Naive thymus-derived CD8-positive, alpha-beta T cell (primary cell): ENCODE measurements at regions not wholly inside any gene's neighbourhood (a gene's known extent, or its start where the extent isn't known, plus 50 kb on each side); places are given as distances from the start of the nearest gene placed in this dataset.
"Not testable (repeated sequence)": the region's sequence is repeated elsewhere in the genome, so short reads cannot be mapped to it uniquely, and the experiment has no call there.

Source experiments
- ATAC-seq, 2 donors: fragments of 150-1000 bp; cut with Tn5 transposase in 1 of 2; sonication (Bioruptor Pico), chemical (Tn5 transposase) in 1 of 2; 1 replicate in 1 of 2; 2 replicates in 1 of 2; pipeline ENCODE4 v1.10.0; 2021; ENCODE audit warnings: mild to moderate bottlenecking in 2 of 2, moderate library complexity in 2 of 2
- POLR2A ChIA-PET: fragments of 350-600 bp; sonication (Branson Sonifier 250); formaldehyde crosslinking; loops from one replicate; lab custom pipeline; 2021; ENCODE audit warnings: antibody characterized with exemption; lab: Charles Lee
- DNase-seq, 10 donors: peaks; one replicate each; pipeline versions ENCODE4 v3.0.0 to v3.0.0-alpha.2; 2020 to 2022
- H3K27ac Mint-ChIP-seq, 10 donors: one replicate each; pipeline ENCODE4 v1.8.0; 2020 to 2022; ENCODE audit warnings: mild to moderate bottlenecking in 10 of 10, mixed read lengths in 10 of 10, moderate library complexity in 4 of 10, inconsistent platforms in 1 of 10
- H3K27me3 Mint-ChIP-seq, 5 donors: one replicate each; pipeline ENCODE4 v1.8.0; 2021 to 2022; ENCODE audit warnings: mixed read lengths in 5 of 5
- H3K36me3 Mint-ChIP-seq, 3 donors: one replicate each; pipeline ENCODE4 v1.8.0; 2020 to 2022; ENCODE audit warnings: mixed read lengths in 3 of 3, mild to moderate bottlenecking in 2 of 3, inconsistent platforms in 1 of 3
- H3K4me1 Mint-ChIP-seq, 4 donors: one replicate each; pipeline ENCODE4 v1.8.0; 2021 to 2022; ENCODE audit warnings: mixed read lengths in 4 of 4
- H3K4me3 Mint-ChIP-seq, 10 donors: one replicate each; pipeline ENCODE4 v1.8.0; 2020 to 2022; ENCODE audit warnings: mild to moderate bottlenecking in 10 of 10, mixed read lengths in 10 of 10, moderate library complexity in 6 of 10, inconsistent platforms in 1 of 10
- H3K9me3 Mint-ChIP-seq, 9 donors: one replicate each; pipeline ENCODE4 v1.8.0; 2020 to 2022; ENCODE audit warnings: mixed read lengths in 9 of 9, mild to moderate bottlenecking in 3 of 9, inconsistent platforms in 1 of 9, moderate library complexity in 1 of 9

DNA sequence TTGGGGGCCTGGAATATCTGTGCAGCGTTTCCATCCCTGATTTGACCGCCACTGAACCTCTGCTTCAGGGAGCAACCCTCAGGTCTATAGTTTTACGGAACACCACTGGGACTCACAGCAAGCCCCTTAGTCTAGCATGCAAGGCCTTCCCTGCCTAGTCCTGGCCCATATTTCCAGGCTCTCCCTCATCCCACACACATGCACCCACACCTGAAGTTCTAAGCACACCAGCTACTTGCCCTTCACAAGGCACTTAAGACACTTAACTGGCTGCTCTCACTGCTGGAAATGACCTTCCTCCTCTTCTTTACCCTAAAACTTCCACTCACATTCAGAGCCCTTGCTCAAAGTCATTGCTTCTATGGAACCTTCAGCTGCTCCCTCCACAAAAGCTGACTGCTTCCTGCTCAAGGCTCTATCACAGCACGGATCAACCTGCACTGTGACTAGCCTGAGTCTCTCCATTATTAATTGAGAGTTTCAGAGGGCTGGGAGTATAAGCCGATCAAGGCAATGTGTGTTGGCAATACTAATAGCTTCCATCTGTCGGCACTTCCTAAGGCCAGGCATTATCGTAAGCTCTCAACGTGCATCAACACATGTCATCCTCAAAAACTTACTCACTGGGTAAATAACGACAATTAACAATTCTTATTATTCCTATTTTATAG is 84.3 kb downstream of the RRAGC start:
- Mint-ChIP-seq H3K9me3 (peaks cover 0 to 1% (median 0%) of the 10 kb centered on the region in 9 donors), H3K27ac (no peak overlapping the region), H3K36me3 (no peaks in the 10 kb centered on the region), H3K27me3 (peaks cover 10 to 29% (median 20%) of the 10 kb centered on the region in 5 donors), H3K4me1 (peaks cover 0 to 3% (median 0%) of the 10 kb centered on the region in 4 donors), H3K4me3 (no peak overlapping the region)
- ATAC-seq: no peak
- no peak for DNase-seq
- POLR2A ChIA-PET: no interaction called here

DNA sequence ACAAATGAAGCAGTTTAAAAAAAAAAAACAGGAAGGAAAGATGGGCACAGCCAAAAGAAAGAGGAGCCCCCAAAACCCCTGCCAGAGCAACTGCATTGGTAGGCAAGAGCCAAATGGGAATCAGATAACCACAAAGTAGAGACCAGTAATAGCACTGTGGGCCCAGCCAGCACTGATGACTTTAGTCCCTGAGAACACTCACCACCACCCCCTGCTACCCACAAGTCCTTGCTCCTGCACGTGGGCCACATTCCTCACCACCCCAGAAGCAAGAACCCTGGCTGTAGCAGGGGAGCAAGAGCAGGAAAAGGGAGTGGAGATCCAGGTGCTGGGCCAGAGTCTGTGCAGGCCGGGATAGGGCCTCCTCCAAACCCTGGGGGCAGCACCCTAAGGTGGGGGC is 86.1 kb downstream of the RRAGC start:
- no peak for DNase-seq
- Mint-ChIP-seq H3K36me3 (no peaks in the 10 kb centered on the region), H3K4me3 (no peak overlapping the region), H3K4me1 (peaks cover 0 to 3% (median 0%) of the 10 kb centered on the region in 4 donors), H3K27me3 (peaks cover 10 to 25% (median 20%) of the 10 kb centered on the region in 5 donors), H3K27ac (no peak overlapping the region), H3K9me3 (peaks cover 0 to 1% (median 0%) of the 10 kb centered on the region in 9 donors)
- no peak for ATAC-seq
- POLR2A ChIA-PET: no interaction called here

DNA sequence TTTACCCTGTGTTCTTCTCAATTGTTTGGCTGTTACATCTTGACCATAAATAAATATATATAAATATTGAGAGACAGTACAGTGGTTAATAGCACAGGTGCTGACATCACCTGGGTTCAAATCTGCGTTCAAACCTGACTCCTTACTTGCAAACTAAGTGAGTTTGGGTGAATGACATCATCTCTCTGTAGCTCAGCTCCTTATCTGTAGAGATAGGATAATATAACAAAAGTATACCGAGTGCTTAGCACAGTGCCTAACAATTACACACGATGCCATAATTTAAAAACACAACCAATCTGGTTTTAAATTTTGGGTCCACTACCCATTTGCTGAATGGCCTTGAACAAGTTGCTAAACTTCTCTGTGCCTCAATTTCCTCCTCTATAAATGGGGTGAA is 86.6 kb downstream of the RRAGC start:
- POLR2A ChIA-PET: no interaction called here
- no peaks in the 10 kb centered on the region for H3K36me3 Mint-ChIP-seq
- no peak overlapping the region for H3K4me3 Mint-ChIP-seq
- H3K9me3 Mint-ChIP-seq: peaks cover 0 to 1% (median 0%) of the 10 kb centered on the region in 9 donors
- H3K4me1 Mint-ChIP-seq: peaks cover 0 to 3% (median 0%) of the 10 kb centered on the region in 4 donors
- DNase-seq (no peak), ATAC-seq (no peak)
- no peak overlapping the region for H3K27ac Mint-ChIP-seq
- H3K27me3 Mint-ChIP-seq: peaks cover 11 to 27% (median 24%) of the 10 kb centered on the region in 5 donors

DNA sequence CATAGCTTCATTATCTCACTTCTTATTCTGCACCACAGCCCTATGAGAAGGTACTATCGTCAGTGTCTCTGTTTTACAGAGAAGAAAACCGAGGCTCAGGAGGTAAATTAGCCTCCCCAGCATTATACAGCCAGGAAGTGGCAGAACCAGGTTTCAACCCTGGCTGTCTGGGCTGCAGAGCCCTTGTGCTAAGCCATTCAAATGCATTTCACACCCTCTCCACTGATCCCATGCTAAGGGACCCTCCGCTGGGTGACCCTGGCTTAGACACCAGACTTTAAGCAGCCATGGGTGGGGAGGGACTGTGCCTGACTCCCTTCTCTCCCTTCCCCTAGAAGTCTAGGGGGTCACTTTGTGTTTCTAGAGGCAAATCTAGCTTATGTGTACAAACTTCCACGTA is 87.5 kb downstream of the RRAGC start:
- no peak overlapping the region for H3K4me3 Mint-ChIP-seq

DNA sequence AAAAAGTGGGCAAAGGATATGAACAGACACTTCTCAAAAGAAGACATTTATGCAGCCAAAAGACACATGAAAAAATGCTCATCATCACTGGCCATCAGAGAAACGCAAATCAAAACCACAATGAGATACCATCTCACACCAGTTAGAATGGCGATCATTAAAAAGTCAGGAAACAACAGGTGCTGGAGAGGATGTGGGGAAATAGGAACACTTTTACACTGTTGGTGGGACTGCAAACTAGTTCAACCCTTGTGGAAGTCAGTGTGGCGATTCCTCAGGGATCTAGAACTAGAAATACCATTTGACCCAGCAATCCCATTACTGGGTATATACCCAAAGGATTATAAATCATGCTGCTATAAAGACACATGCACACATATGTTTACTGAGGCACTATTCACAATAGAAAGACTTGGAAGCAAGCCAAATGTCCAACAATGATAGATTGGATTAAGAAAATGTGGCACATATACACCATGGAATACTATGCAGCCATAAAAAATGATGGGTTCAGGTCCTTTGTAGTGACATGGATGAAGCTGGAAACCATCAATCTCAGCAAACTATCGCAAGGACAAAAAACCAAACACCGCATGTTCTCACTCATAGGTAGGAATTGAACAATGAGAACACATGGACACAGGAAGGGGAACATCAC is 88.9 kb downstream of the RRAGC start:
- H3K27ac Mint-ChIP-seq, H3K36me3 Mint-ChIP-seq, ATAC-seq, DNase-seq, H3K9me3 Mint-ChIP-seq, POLR2A ChIA-PET, H3K4me3 Mint-ChIP-seq, H3K4me1 Mint-ChIP-seq: not testable (repeated sequence)
- peaks cover 17 to 32% (median 28%) of the 10 kb centered on the region in 5 donors for H3K27me3 Mint-ChIP-seq

More for the DNA sequence above, 87.5 kb downstream of the RRAGC start:
- Mint-ChIP-seq H3K27ac (no peak overlapping the region), H3K4me1 (peaks cover 0 to 3% (median 0%) of the 10 kb centered on the region in 4 donors), H3K36me3 (no peaks in the 10 kb centered on the region), H3K27me3 (peaks cover 12 to 33% (median 26%) of the 10 kb centered on the region in 5 donors), H3K9me3 (peaks cover 0 to 1% (median 0%) of the 10 kb centered on the region in 9 donors)
- no peak for DNase-seq
- POLR2A ChIA-PET: no interaction called here
- no peak for ATAC-seq

DNA sequence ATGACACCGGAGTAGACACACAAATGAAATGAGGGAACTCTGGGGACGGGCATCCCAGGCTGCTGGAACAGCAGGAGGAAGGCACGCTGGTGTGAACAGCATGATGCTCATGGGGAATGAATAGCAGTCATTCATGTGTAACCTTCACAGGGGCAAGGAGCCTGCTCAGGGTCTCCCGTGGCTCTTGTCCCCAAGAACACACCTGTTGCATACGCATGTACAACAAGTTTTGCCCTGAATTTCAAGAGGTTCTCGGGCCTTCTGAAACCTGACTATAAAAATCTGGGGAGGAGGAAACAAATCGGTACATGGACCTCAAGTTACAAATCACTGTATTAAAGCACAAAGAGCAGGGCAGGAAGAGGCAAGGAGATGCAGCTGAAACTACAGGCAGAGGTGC is 93.4 kb downstream of the RRAGC start:
- Mint-ChIP-seq H3K27me3 (peaks cover 16 to 48% (median 33%) of the 10 kb centered on the region in 5 donors), H3K4me1 (no peaks in the 10 kb centered on the region), H3K36me3 (no peaks in the 10 kb centered on the region), H3K4me3 (no peak overlapping the region), H3K27ac (no peak overlapping the region), H3K9me3 (peaks cover 0 to 1% (median 0%) of the 10 kb centered on the region in 9 donors)
- DNase-seq: no peak
- POLR2A ChIA-PET: no interaction called here
- no peak for ATAC-seq

DNA sequence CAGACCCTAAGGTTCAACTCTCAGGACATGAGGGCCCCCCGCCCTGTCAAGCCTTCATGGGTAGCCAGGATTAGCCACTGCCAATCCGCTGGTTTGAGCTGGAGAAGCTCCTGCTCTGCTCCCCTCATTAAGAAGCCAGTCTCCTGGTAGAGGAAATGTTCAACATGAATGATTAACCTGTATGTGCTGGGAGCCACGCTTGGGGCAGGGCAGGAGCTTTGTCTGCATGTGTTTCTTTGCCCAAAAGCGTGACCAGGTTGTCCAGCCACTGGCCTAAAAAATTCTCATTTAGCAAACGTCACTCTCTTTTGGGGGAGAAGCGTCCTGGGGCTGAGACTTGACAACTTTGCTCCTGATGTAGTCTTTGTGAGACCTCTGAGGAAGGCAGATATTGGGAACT is 96.5 kb downstream of the RRAGC start:
- no peak for DNase-seq
- POLR2A ChIA-PET: no interaction called here
- no peaks in the 10 kb centered on the region for H3K4me1 Mint-ChIP-seq
- ATAC-seq: no peak
- H3K9me3 Mint-ChIP-seq: no peaks in the 10 kb centered on the region
- no peak overlapping the region for H3K4me3 Mint-ChIP-seq
- H3K27ac Mint-ChIP-seq: no peak overlapping the region
- H3K36me3 Mint-ChIP-seq: no peaks in the 10 kb centered on the region
- H3K27me3 Mint-ChIP-seq: peaks cover 20 to 41% (median 31%) of the 10 kb centered on the region in 5 donors

DNA sequence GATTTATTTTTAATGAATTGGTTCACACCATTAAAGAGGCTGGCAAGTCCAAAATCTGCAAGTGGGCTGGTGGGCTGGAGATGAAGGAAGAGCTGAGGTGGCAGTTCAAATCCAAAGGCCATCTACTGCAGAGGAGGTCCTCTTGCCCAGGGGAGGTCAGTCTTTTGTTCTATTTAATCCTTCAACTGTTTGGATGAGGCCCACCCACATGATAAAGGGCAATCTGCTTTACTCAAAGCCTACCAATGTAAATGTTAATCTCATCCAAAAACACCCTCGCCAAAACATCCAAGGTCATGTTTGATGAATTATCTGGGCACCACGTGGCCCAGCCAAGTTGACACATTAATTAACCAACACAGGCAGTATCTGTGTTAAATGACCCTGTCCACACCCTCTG is 99.0 kb downstream of the RRAGC start:
- H3K9me3 Mint-ChIP-seq: no peaks in the 10 kb centered on the region
- POLR2A ChIA-PET: no interaction called here
- no peaks in the 10 kb centered on the region for H3K36me3 Mint-ChIP-seq
- DNase-seq (no peak), ATAC-seq (no peak)
- H3K4me3 Mint-ChIP-seq: no peak overlapping the region
- no peaks in the 10 kb centered on the region for H3K4me1 Mint-ChIP-seq
- H3K27ac Mint-ChIP-seq: no peak overlapping the region
- H3K27me3 Mint-ChIP-seq: peaks cover 11 to 44% (median 20%) of the 10 kb centered on the region in 5 donors

DNA sequence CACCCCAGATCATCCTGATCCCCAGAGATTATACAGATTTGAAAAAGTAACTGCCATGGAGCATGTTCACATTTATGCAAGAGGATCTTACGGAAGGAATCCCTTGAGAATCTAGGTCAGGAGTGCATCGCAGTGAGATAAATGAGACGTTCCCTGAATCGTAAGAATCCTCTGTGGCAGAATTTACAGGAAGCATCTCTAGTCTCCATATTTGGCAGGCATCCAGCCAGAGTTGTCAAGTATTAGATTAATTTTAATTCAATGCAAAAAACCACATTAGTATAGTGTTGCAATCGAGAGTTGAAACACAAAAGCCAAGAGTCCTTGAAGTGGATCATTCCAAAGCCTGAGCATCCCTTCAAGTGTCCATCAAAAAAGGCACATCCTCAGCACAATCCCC is 100.8 kb downstream of the RRAGC start:
- Mint-ChIP-seq H3K27me3 (peaks cover 4 to 45% (median 17%) of the 10 kb centered on the region in 5 donors), H3K4me3 (no peak overlapping the region)
- POLR2A ChIA-PET: no interaction called here

DNA sequence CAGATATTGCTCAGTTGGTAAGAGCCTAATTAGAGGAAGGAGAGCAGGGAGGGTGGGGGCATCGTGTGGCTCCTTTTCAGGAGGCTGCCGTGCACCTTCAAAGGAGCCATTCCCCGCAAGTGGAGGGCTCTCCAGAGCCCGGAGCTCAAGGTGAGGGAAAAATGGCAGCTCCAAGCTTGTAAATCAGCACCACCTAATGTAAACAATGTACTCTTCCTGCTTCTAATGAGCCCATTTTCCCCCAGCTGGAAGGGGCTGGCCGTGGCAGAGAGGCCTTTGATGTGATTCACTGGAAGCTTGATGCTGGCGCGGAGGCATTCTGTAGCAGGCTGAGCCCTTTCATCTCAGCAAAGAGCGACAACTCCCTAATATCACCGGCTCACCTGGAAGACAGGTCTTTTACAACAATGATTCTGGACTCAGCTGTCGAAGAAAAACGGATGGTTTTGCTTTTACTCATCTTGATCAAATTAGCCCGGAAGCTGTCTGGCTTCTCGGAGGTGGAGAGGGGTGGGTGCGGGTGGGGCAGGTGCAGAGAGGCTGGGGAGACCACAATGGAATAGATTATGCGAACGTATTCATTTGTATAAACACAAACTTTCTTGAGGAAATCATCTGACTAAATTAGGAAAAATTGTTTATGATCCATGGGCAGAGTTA is 112.5 kb downstream of the RRAGC start:
- ATAC-seq: no peak
- peaks cover 3 to 31% (median 10%) of the 10 kb centered on the region in 5 donors for H3K27me3 Mint-ChIP-seq
- peak overlapping the region in 1 of 10 donors; percentile 72 for H3K27ac Mint-ChIP-seq
- peaks cover 0 to 2% (median 0%) of the 10 kb centered on the region in 3 donors for H3K36me3 Mint-ChIP-seq
- peaks cover 0 to 5% (median 0%) of the 10 kb centered on the region in 9 donors for H3K9me3 Mint-ChIP-seq
- H3K4me3 Mint-ChIP-seq: peak overlapping the region in 6 of 10 donors; percentile 9 to 59 (median 36)
- H3K4me1 Mint-ChIP-seq: peaks cover 0 to 6% (median 2%) of the 10 kb centered on the region in 4 donors
- POLR2A ChIA-PET: no interaction called here
- DNase-seq: no peak

More for the DNA sequence above, 100.8 kb downstream of the RRAGC start:
- H3K4me1 Mint-ChIP-seq: no peaks in the 10 kb centered on the region
- no peak for DNase-seq
- no peak overlapping the region for H3K27ac Mint-ChIP-seq
- no peaks in the 10 kb centered on the region for H3K36me3 Mint-ChIP-seq
- no peak for ATAC-seq
- no peaks in the 10 kb centered on the region for H3K9me3 Mint-ChIP-seq

DNA sequence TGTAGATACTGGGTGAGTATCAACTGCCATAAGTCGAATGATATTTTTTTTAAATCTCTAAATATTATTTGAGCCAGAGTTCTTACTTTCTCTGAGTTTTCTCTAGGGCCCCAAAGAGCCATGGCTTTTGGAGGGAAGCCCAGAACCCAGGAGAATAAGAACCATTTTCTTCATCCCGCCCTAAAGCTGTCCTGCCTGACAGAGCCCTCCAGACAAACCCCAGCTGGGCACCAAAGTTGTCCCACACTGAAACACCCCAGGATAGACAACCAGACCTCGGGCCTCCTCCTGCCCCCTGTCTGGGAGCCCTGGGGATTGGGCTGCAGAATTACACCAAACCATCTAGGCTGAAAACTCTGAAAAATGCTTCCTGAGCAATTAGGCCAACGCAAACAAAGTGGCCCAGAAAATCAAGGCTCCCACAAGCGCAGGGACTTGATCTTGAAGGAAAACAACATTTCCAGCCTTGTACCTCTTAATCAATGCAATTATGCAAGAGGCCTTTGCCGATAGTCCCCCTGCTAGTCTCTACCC is 113.1 kb downstream of the RRAGC start:
- Mint-ChIP-seq H3K9me3 (peaks cover 0 to 5% (median 0%) of the 10 kb centered on the region in 9 donors), H3K36me3 (peaks cover 0 to 2% (median 0%) of the 10 kb centered on the region in 3 donors), H3K4me3 (peak overlapping the region in 1 of 10 donors; percentile 38), H3K4me1 (peaks cover 0 to 6% (median 2%) of the 10 kb centered on the region in 4 donors), H3K27ac (no peak overlapping the region), H3K27me3 (peaks cover 3 to 26% (median 9%) of the 10 kb centered on the region in 5 donors)
- DNase-seq (no peak), ATAC-seq (no peak)
- POLR2A ChIA-PET: no interaction called here

DNA sequence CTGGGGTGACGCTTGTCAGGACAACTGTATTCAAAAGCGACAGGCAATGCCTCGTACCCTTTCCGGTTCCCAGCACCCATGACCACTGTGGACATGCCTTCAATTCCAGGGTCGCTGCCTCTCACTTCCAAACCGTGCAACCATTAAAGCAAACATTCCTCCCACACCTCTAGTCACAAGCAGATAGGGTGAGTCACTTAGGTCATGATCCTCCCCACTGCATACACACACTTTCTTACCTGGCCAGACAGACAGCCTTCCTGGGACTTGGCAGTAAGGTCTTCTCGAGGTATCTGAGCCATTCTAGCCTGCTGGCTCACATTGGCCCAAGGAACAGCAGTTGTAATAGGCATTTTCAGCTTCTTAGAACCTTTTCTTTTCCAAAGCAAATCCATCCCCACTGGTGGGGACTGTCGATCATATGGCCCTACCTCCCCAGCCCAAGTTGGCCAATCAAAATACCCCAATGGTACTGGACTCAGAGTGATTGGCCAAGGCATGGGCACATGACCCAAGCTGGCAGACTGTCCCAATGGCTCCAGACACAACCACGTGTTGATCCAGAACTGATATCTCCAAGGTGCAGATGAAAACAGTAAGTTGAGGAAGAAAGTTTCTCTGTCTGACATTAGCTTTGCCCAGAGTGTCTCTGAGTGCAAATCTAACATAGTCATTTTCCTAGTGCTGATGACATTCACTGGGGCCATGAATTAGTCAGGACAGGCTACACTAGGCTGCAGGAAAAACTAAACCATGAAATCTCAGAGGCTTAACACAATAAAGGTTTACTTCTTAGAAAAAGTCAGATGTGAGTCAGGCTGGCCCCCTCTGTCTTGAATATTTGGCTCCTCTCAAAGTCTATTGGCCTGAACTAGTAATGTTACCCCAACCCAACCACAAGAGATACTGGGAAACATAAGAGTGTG is 113.8 kb downstream of the RRAGC start:
- H3K9me3 Mint-ChIP-seq: peaks cover 0 to 5% (median 0%) of the 10 kb centered on the region in 9 donors
- peaks cover 0 to 6% (median 2%) of the 10 kb centered on the region in 4 donors for H3K4me1 Mint-ChIP-seq
- H3K27ac Mint-ChIP-seq: no peak overlapping the region
- ATAC-seq: no peak
- no peak for DNase-seq
- H3K4me3 Mint-ChIP-seq: no peak overlapping the region
- POLR2A ChIA-PET: no interaction called here
- peaks cover 0 to 2% (median 0%) of the 10 kb centered on the region in 3 donors for H3K36me3 Mint-ChIP-seq
- H3K27me3 Mint-ChIP-seq: peaks cover 3 to 25% (median 9%) of the 10 kb centered on the region in 5 donors
